ENCODE measurements at regions not wholly inside any gene's neighbourhood (a gene's known extent, or its start where the extent isn't known, plus 50 kb on each side); places are given as distances from the start of the nearest gene placed in this dataset.
"Not testable (repeated sequence)": the region's sequence is repeated elsewhere in the genome, so short reads cannot be mapped to it uniquely, and the experiment has no call there.

DNA sequence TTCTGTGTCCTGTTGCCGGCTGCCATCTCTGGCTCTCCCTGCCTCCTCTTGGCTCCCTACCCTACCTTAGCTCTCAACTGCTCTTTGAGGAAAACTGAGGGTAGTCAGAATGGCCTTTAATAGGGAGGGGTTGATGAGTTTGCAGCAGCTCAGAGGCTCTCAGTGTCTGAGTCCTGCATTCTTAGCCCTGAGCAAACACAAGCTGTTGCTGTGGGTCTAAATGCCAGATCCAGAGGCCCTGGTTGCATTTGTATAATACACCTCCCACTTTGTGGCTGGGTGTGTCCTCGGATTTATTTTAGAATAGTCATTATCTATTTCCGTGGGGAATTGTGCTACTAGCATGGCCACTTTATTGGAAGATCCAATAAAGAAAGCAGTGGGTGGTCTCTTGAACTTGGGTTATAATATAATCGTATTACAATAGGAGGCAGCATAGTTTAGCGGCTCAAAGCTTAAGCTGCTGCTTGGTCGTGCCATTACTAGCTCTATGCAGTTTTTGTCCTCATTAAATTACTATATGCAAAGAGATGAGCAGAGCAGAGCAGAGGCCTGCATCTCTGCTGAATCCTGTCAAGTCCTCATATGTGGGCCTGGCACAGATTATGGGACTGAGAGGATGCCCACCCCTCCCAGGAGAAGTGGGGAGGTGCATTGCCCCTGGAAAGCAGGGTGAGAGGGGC lies 175.5 kb downstream of the BCL2L11 start:
- TF ChIP-seq, protein P1, sequence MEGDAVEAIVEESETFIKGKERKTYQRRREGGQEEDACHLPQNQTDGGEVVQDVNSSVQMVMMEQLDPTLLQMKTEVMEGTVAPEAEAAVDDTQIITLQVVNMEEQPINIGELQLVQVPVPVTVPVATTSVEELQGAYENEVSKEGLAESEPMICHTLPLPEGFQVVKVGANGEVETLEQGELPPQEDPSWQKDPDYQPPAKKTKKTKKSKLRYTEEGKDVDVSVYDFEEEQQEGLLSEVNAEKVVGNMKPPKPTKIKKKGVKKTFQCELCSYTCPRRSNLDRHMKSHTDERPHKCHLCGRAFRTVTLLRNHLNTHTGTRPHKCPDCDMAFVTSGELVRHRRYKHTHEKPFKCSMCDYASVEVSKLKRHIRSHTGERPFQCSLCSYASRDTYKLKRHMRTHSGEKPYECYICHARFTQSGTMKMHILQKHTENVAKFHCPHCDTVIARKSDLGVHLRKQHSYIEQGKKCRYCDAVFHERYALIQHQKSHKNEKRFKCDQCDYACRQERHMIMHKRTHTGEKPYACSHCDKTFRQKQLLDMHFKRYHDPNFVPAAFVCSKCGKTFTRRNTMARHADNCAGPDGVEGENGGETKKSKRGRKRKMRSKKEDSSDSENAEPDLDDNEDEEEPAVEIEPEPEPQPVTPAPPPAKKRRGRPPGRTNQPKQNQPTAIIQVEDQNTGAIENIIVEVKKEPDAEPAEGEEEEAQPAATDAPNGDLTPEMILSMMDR (IDR thresholded peaks at IDR 0.05; ENCODE audit: control extremely low read depth in 1 of 3, insufficient read depth in 1 of 3, low read depth in 1 of 3, low read length in 3 of 3) = not testable (repeated sequence)
- not testable (repeated sequence) for TF ChIP-seq KDM1A (IDR thresholded peaks at IDR 0.05; ENCODE audit: borderline replicate concordance, low read length); BACH1 (IDR thresholded peaks at IDR 0.05; ENCODE audit: low read length); YY1 (IDR thresholded peaks at IDR 0.05; ENCODE audit: low read depth, low read length); SIN3A (conservative IDR thresholded peaks at IDR 0.05 in 1 of 2, IDR thresholded peaks at IDR 0.05 in 1 of 2; ENCODE audit: low read depth in 1 of 2, low read length in 2 of 2); EZH2 (IDR thresholded peaks at IDR 0.05; ENCODE audit: low read depth, low read length, severe bottlenecking); KDM4A (IDR thresholded peaks at IDR 0.05; ENCODE audit: low read depth, low read length, severe bottlenecking); ZNF274 (IDR thresholded peaks at IDR 0.05; ENCODE audit: borderline replicate concordance, extremely low read depth, low read length); TAF1 (IDR thresholded peaks at IDR 0.05; ENCODE audit: low read depth, low read length); RAD21 (IDR thresholded peaks at IDR 0.05 in 1 of 2, conservative IDR thresholded peaks at IDR 0.05 in 1 of 2; ENCODE audit: low read depth in 2 of 2, low read length in 2 of 2)
- TF ChIP-seq, protein P2, sequence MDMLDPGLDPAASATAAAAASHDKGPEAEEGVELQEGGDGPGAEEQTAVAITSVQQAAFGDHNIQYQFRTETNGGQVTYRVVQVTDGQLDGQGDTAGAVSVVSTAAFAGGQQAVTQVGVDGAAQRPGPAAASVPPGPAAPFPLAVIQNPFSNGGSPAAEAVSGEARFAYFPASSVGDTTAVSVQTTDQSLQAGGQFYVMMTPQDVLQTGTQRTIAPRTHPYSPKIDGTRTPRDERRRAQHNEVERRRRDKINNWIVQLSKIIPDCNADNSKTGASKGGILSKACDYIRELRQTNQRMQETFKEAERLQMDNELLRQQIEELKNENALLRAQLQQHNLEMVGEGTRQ (IDR thresholded peaks at IDR 0.05; ENCODE audit: low read length) = not testable (repeated sequence)
- TF ChIP-seq, protein P3, sequence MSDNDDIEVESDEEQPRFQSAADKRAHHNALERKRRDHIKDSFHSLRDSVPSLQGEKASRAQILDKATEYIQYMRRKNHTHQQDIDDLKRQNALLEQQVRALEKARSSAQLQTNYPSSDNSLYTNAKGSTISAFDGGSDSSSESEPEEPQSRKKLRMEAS (IDR thresholded peaks at IDR 0.05) = not testable (repeated sequence)

Data from H1 (cell line).